COLO668 (cell line): ENCODE measurements at regions not wholly inside any gene's neighbourhood (a gene's known extent, or its start where the extent isn't known, plus 50 kb on each side); places are given as distances from the start of the nearest gene placed in this dataset.

ENCODE experiments used
- DNase-seq: peaks from one replicate; lab custom pipeline; 2025; ENCODE audit not compliant: unreplicated experiment; lab: John Stamatoyannopoulos, UW

GRCh38 chr2:220855296-220855695 is 716.8 kb downstream of the EPHA4 start:
- DNase-seq = no peak

- no peak for DNase-seq
Measured at GRCh38 chr2:220856486-220856885, 715.6 kb downstream of the EPHA4 start.

- no peak for DNase-seq
Measured at GRCh38 chr2:220857368-220857767, 714.7 kb downstream of the EPHA4 start.

- DNase-seq = no peak
Measured at GRCh38 chr2:220858101-220858500, 714.0 kb downstream of the EPHA4 start.

GRCh38 chr2:220871909-220872308 is 700.2 kb downstream of the EPHA4 start:
- DNase-seq = no peak

GRCh38 chr2:220876080-220876824 is 695.9 kb downstream of the EPHA4 start:
- DNase-seq = no peak

- no peak for DNase-seq
Measured at GRCh38 chr2:220877491-220877890, 694.6 kb downstream of the EPHA4 start.

GRCh38 chr2:220877897-220878296 is 694.2 kb downstream of the EPHA4 start:
- no peak for DNase-seq

- DNase-seq = no peak
Measured at GRCh38 chr2:220880623-220881596, 691.2 kb downstream of the EPHA4 start.

GRCh38 chr2:220882507-220882906 is 689.6 kb downstream of the EPHA4 start:
- DNase-seq = no peak

- no peak for DNase-seq
Measured at GRCh38 chr2:220885593-220885992, 686.5 kb downstream of the EPHA4 start.

GRCh38 chr2:220887271-220887870 is 684.7 kb downstream of the EPHA4 start:
- DNase-seq = no peak

GRCh38 chr2:220887876-220888275 is 684.2 kb downstream of the EPHA4 start:
- DNase-seq = no peak

- DNase-seq = no peak
Measured at GRCh38 chr2:220890931-220891330, 681.2 kb downstream of the EPHA4 start.

- DNase-seq = no peak
Measured at GRCh38 chr2:220891405-220891804, 680.7 kb downstream of the EPHA4 start.

- no peak for DNase-seq
Measured at GRCh38 chr2:220892018-220892634, 680.0 kb downstream of the EPHA4 start.

GRCh38 chr2:220893411-220893810 is 678.7 kb downstream of the EPHA4 start:
- no peak for DNase-seq

GRCh38 chr2:220894069-220894468 is 678.0 kb downstream of the EPHA4 start:
- no peak for DNase-seq

- no peak for DNase-seq
Measured at GRCh38 chr2:220899492-220899891, 672.6 kb downstream of the EPHA4 start.

GRCh38 chr2:220904015-220904414 is 668.1 kb downstream of the EPHA4 start:
- no peak for DNase-seq

- DNase-seq = no peak
Measured at GRCh38 chr2:220913384-220913783, 658.7 kb downstream of the EPHA4 start.
